WTC11 (cell line): ENCODE measurements at regions not wholly inside any gene's neighbourhood (a gene's known extent, or its start where the extent isn't known, plus 50 kb on each side); places are given as distances from the start of the nearest gene placed in this dataset.

Experiments
- ATAC-seq: fragments of 200-7000 bp; cut with Tn5 transposase; 2 replicates; pipeline ENCODE4 v1.10.0; 2021; ENCODE audit warnings: mild to moderate bottlenecking, moderate library complexity
- CTCF ChIA-PET: fragments of 300-600 bp; sonication (Branson Sonifier 250); formaldehyde crosslinking; loops from one replicate; lab custom pipeline; 2021; ENCODE audit warnings: antibody characterized with exemption; lab: Charles Lee
- POLR2A ChIA-PET: fragments of 350-600 bp; sonication (Branson Sonifier 250); formaldehyde crosslinking; loops from one replicate; lab custom pipeline; 2021; ENCODE audit warnings: antibody characterized with exemption; lab: Charles Lee
- DNase-seq: peaks from one replicate; pipeline ENCODE4 v3.0.0; 2021; ENCODE audit warnings: low spot score
- H3K27ac Mint-ChIP-seq: 2 replicates; pipeline ENCODE4 v1.8.0; 2021; ENCODE audit warnings: mixed read lengths
- H3K27me3 Mint-ChIP-seq: 2 replicates; pipeline ENCODE4 v1.8.0; 2021; ENCODE audit warnings: low read depth, mild to moderate bottlenecking, moderate library complexity, mixed read lengths
- H3K36me3 Mint-ChIP-seq: 2 replicates; pipeline ENCODE4 v1.8.0; 2021; ENCODE audit warnings: mixed read lengths
- H3K4me1 Mint-ChIP-seq: 2 replicates; pipeline ENCODE4 v1.8.0; 2022; ENCODE audit warnings: mixed read lengths
- H3K4me3 Mint-ChIP-seq: 2 replicates; pipeline ENCODE4 v1.8.0; 2021; ENCODE audit warnings: mild to moderate bottlenecking, moderate library complexity, mixed read lengths
- H3K9me3 Mint-ChIP-seq: 2 replicates; pipeline ENCODE4 v1.8.0; 2021; ENCODE audit warnings: mixed read lengths
- FOXK1 ChIP-seq: sonication (generic); formaldehyde crosslinking; IDR thresholded peaks from 2 replicates; pipeline ENCODE4 v1.8.0; 2022; ENCODE audit warnings: mild to moderate bottlenecking, moderate library complexity, missing genetic modification reagents
- FOXP1 ChIP-seq: sonication (generic); formaldehyde crosslinking; IDR thresholded peaks from 2 replicates; pipeline ENCODE4 v1.8.0; 2022; ENCODE audit warnings: missing genetic modification reagents, mild to moderate bottlenecking, moderate library complexity, borderline replicate concordance
- GABPB1 ChIP-seq: sonication (generic); formaldehyde crosslinking; IDR thresholded peaks from 2 replicates; pipeline ENCODE4 v1.8.1; 2023; ENCODE audit warnings: mild to moderate bottlenecking, missing genetic modification reagents
- GTF2I ChIP-seq: fragments of 250-450 bp; sonication (Bioruptor Pico); conservative IDR thresholded peaks from 2 replicates; pipeline ENCODE4 v1.4.0; 2021; ENCODE audit warnings: mild to moderate bottlenecking
- NFYB ChIP-seq: sonication (generic); formaldehyde crosslinking; conservative IDR thresholded peaks from 2 replicates; pipeline ENCODE4 v1.8.0; 2022; ENCODE audit warnings: low read depth, missing genetic modification reagents
- RELA ChIP-seq: sonication (generic); formaldehyde crosslinking; IDR thresholded peaks from 2 replicates; pipeline ENCODE4 v1.8.1; 2022; ENCODE audit warnings: missing genetic modification reagents, mild to moderate bottlenecking, borderline replicate concordance
- RORB ChIP-seq: fragments of 250-450 bp; sonication (Bioruptor Pico); IDR thresholded peaks from 2 replicates; pipeline ENCODE4 v1.9.0; 2021; ENCODE audit warnings: mild to moderate bottlenecking
- SMAD3 ChIP-seq: sonication (generic); formaldehyde crosslinking; IDR thresholded peaks from 2 replicates; pipeline ENCODE4 v1.8.0; 2022; ENCODE audit warnings: missing genetic modification reagents, mild to moderate bottlenecking, borderline replicate concordance
- ZNF121 ChIP-seq: sonication (generic); formaldehyde crosslinking; IDR thresholded peaks from 2 replicates; pipeline ENCODE4 v1.8.0; 2023; ENCODE audit warnings: missing genetic modification reagents
- ZNF219 ChIP-seq: sonication (generic); formaldehyde crosslinking; IDR thresholded peaks from 2 replicates; pipeline ENCODE4 v1.8.0; 2023; ENCODE audit warnings: missing genetic modification reagents, mild to moderate bottlenecking, borderline replicate concordance
- ZNF232 ChIP-seq: sonication (generic); formaldehyde crosslinking; IDR thresholded peaks from 2 replicates; pipeline ENCODE4 v1.8.0; 2022; ENCODE audit warnings: mild to moderate bottlenecking, missing genetic modification reagents
- ZNF317 ChIP-seq: sonication (generic); formaldehyde crosslinking; IDR thresholded peaks from 2 replicates; pipeline ENCODE4 v1.8.1; 2023; ENCODE audit warnings: low read depth, mild to moderate bottlenecking, moderate library complexity, missing genetic modification reagents, borderline replicate concordance
- TF ChIP-seq, protein P1 (sequence below): sonication (generic); formaldehyde crosslinking; IDR thresholded peaks from 2 replicates; pipeline ENCODE4 v1.8.0; 2022; ENCODE audit warnings: mild to moderate bottlenecking, missing genetic modification reagents
- TF ChIP-seq, protein P2 (sequence below): sonication (generic); formaldehyde crosslinking; IDR thresholded peaks from 2 replicates; pipeline ENCODE4 v1.8.0; 2022; ENCODE audit warnings: missing genetic modification reagents
- TF ChIP-seq, protein P3 (sequence below): sonication (generic); formaldehyde crosslinking; IDR thresholded peaks from 2 replicates; pipeline ENCODE4 v1.8.0; 2023; ENCODE audit warnings: missing genetic modification reagents, mild to moderate bottlenecking, borderline replicate concordance
- TF ChIP-seq, protein P4 (sequence below): sonication (generic); formaldehyde crosslinking; IDR thresholded peaks from 2 replicates; pipeline ENCODE4 v1.8.1; 2023; ENCODE audit warnings: mild to moderate bottlenecking, moderate library complexity, missing genetic modification reagents
- TF ChIP-seq, protein P5 (sequence below): sonication (generic); formaldehyde crosslinking; IDR thresholded peaks from 2 replicates; pipeline ENCODE4 v1.8.0; 2022; ENCODE audit warnings: mild to moderate bottlenecking, missing genetic modification reagents

DNA sequence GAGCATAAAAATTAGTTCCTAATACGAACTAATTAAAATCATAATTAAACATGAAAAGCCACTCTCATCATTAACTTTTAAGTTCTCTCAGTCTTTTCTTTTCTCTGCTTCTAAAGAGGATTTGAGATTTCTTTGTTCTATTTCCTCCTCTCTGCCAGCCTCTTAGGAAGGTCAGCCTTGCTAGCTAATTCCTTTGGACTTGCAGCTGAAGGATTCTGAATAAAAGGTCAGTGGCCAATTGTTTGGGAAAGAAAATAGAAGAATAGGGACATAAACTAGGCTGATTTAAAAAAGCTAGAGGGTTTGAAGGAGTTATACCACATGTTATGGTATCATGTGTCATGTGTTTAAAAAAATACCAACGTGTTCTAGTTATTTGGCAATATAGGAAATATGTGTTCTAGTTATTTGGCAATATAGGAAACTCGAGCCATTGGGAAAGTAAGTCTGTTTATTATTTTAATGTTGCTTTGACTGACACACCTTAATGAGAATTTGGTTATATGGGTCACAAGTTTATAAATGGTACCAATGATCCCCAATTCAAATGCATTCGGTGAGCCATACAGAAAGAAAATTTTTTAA is 1668.7 kb upstream of the PCDH7 start:
- no peak overlapping the region for H3K4me3 Mint-ChIP-seq
- TF ChIP-seq GABPB1 (CRISPR knock-in tag) (no peak), ZNF232 (CRISPR knock-in tag) (no peak), RELA (CRISPR knock-in tag) (no peak), FOXK1 (CRISPR knock-in tag) (no peak), RORB (CRISPR knock-in tag) (no peak), NFYB (CRISPR knock-in tag) (no peak), ZNF121 (CRISPR knock-in tag) (no peak), FOXP1 (CRISPR knock-in tag) (no peak), GTF2I (CRISPR knock-in tag) (no peak), ZNF219 (CRISPR knock-in tag) (no peak), ZNF317 (CRISPR knock-in tag) (no peak), SMAD3 (CRISPR knock-in tag) (no peak)
- TF ChIP-seq, protein P1, sequence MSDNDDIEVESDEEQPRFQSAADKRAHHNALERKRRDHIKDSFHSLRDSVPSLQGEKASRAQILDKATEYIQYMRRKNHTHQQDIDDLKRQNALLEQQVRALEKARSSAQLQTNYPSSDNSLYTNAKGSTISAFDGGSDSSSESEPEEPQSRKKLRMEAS (CRISPR knock-in tag) = no peak
- TF ChIP-seq, protein P2, sequence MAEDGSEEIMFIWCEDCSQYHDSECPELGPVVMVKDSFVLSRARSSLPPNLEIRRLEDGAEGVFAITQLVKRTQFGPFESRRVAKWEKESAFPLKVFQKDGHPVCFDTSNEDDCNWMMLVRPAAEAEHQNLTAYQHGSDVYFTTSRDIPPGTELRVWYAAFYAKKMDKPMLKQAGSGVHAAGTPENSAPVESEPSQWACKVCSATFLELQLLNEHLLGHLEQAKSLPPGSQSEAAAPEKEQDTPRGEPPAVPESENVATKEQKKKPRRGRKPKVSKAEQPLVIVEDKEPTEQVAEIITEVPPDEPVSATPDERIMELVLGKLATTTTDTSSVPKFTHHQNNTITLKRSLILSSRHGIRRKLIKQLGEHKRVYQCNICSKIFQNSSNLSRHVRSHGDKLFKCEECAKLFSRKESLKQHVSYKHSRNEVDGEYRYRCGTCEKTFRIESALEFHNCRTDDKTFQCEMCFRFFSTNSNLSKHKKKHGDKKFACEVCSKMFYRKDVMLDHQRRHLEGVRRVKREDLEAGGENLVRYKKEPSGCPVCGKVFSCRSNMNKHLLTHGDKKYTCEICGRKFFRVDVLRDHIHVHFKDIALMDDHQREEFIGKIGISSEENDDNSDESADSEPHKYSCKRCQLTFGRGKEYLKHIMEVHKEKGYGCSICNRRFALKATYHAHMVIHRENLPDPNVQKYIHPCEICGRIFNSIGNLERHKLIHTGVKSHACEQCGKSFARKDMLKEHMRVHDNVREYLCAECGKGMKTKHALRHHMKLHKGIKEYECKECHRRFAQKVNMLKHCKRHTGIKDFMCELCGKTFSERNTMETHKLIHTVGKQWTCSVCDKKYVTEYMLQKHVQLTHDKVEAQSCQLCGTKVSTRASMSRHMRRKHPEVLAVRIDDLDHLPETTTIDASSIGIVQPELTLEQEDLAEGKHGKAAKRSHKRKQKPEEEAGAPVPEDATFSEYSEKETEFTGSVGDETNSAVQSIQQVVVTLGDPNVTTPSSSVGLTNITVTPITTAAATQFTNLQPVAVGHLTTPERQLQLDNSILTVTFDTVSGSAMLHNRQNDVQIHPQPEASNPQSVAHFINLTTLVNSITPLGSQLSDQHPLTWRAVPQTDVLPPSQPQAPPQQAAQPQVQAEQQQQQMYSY (CRISPR knock-in tag) = no peak
- TF ChIP-seq, protein P3, sequence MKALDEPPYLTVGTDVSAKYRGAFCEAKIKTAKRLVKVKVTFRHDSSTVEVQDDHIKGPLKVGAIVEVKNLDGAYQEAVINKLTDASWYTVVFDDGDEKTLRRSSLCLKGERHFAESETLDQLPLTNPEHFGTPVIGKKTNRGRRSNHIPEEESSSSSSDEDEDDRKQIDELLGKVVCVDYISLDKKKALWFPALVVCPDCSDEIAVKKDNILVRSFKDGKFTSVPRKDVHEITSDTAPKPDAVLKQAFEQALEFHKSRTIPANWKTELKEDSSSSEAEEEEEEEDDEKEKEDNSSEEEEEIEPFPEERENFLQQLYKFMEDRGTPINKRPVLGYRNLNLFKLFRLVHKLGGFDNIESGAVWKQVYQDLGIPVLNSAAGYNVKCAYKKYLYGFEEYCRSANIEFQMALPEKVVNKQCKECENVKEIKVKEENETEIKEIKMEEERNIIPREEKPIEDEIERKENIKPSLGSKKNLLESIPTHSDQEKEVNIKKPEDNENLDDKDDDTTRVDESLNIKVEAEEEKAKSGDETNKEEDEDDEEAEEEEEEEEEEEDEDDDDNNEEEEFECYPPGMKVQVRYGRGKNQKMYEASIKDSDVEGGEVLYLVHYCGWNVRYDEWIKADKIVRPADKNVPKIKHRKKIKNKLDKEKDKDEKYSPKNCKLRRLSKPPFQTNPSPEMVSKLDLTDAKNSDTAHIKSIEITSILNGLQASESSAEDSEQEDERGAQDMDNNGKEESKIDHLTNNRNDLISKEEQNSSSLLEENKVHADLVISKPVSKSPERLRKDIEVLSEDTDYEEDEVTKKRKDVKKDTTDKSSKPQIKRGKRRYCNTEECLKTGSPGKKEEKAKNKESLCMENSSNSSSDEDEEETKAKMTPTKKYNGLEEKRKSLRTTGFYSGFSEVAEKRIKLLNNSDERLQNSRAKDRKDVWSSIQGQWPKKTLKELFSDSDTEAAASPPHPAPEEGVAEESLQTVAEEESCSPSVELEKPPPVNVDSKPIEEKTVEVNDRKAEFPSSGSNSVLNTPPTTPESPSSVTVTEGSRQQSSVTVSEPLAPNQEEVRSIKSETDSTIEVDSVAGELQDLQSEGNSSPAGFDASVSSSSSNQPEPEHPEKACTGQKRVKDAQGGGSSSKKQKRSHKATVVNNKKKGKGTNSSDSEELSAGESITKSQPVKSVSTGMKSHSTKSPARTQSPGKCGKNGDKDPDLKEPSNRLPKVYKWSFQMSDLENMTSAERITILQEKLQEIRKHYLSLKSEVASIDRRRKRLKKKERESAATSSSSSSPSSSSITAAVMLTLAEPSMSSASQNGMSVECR (CRISPR knock-in tag) = no peak
- TF ChIP-seq, protein P4, sequence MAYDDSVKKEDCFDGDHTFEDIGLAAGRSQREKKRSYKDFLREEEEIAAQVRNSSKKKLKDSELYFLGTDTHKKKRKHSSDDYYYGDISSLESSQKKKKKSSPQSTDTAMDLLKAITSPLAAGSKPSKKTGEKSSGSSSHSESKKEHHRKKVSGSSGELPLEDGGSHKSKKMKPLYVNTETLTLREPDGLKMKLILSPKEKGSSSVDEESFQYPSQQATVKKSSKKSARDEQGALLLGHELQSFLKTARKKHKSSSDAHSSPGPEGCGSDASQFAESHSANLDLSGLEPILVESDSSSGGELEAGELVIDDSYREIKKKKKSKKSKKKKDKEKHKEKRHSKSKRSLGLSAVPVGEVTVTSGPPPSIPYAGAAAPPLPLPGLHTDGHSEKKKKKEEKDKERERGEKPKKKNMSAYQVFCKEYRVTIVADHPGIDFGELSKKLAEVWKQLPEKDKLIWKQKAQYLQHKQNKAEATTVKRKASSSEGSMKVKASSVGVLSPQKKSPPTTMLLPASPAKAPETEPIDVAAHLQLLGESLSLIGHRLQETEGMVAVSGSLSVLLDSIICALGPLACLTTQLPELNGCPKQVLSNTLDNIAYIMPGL = no peak
- TF ChIP-seq, protein P5, sequence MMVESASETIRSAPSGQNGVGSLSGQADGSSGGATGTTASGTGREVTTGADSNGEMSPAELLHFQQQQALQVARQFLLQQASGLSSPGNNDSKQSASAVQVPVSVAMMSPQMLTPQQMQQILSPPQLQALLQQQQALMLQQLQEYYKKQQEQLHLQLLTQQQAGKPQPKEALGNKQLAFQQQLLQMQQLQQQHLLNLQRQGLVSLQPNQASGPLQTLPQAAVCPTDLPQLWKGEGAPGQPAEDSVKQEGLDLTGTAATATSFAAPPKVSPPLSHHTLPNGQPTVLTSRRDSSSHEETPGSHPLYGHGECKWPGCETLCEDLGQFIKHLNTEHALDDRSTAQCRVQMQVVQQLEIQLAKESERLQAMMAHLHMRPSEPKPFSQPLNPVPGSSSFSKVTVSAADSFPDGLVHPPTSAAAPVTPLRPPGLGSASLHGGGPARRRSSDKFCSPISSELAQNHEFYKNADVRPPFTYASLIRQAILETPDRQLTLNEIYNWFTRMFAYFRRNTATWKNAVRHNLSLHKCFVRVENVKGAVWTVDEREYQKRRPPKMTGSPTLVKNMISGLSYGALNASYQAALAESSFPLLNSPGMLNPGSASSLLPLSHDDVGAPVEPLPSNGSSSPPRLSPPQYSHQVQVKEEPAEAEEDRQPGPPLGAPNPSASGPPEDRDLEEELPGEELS (CRISPR knock-in tag) = no peak
- TF ChIP-seq, all 79 proteins: peak for 0
- peaks cover 34% of the 10 kb centered on the region for H3K4me1 Mint-ChIP-seq
- H3K27ac Mint-ChIP-seq = peak overlapping the region; percentile 71
- ChIA-PET CTCF (no interaction called here), POLR2A (interaction anchor here (0.6 kb wide), 1 partner anchor 74 kb away, joined by 3 read pairs; no protein-coding TSS in a partner anchor)
- H3K36me3 Mint-ChIP-seq = peaks cover 6% of the 10 kb centered on the region
- no peak for DNase-seq
- no peaks in the 10 kb centered on the region for H3K27me3 Mint-ChIP-seq
- H3K9me3 Mint-ChIP-seq = peaks cover 12% of the 10 kb centered on the region
- no peak for ATAC-seq
